Loucy (cell line): ENCODE measurements at regions not wholly inside any gene's neighbourhood (a gene's known extent, or its start where the extent isn't known, plus 50 kb on each side); places are given as distances from the start of the nearest gene placed in this dataset.

Experiments used
- H2AFZ ChIP-seq: fragments of 200-600 bp; sonication (generic); 2 replicates; pipeline ENCODE4 v1.6.0; 2016; ENCODE audit warnings: antibody characterized with exemption, mild to moderate bottlenecking, low read length, moderate library complexity
- H3F3A ChIP-seq: fragments of 200-600 bp; 2 replicates; pipeline ENCODE4 v1.6.0; 2016; ENCODE audit warnings: antibody characterized with exemption, low read depth, mild to moderate bottlenecking
- H3K27me3 ChIP-seq: fragments of 200-600 bp; sonication (generic); 2 replicates; pipeline ENCODE4 v1.6.1; 2014; ENCODE audit warnings: low read length, mild to moderate bottlenecking; ENCODE audit not compliant: insufficient read depth, poor library complexity, severe bottlenecking
- H3K36me3 ChIP-seq: fragments of 200-600 bp; sonication (generic); 2 replicates; pipeline ENCODE4 v1.6.1; 2016; ENCODE audit warnings: low read length; ENCODE audit not compliant: insufficient read depth
- H3K4me1 ChIP-seq: fragments of 200-600 bp; sonication (generic); 2 replicates; pipeline ENCODE4 v1.5.1; 2014; ENCODE audit warnings: low read length, mild to moderate bottlenecking; ENCODE audit not compliant: insufficient read depth, poor library complexity, severe bottlenecking
- H3K4me2 ChIP-seq: fragments of 200-600 bp; sonication (generic); 2 replicates; pipeline ENCODE4 v1.6.0; 2014; ENCODE audit warnings: antibody characterized with exemption, low read length, low read depth, mild to moderate bottlenecking; ENCODE audit not compliant: poor library complexity, severe bottlenecking
- H3K4me3 ChIP-seq: fragments of 200-600 bp; sonication (generic); 2 replicates; pipeline ENCODE4 v1.5.1; 2014; ENCODE audit warnings: low read length, mild to moderate bottlenecking, mixed read lengths; ENCODE audit not compliant: poor library complexity, severe bottlenecking
- H3K79me2 ChIP-seq: fragments of 200-600 bp; sonication (generic); 2 replicates; pipeline ENCODE4 v1.6.1; 2014; ENCODE audit warnings: low read length; ENCODE audit not compliant: insufficient read depth
- H3K9ac ChIP-seq: fragments of 200-600 bp; sonication (generic); 2 replicates; pipeline ENCODE4 v1.6.0; 2014; ENCODE audit warnings: mild to moderate bottlenecking, low read depth, low read length, moderate library complexity; ENCODE audit not compliant: poor library complexity, severe bottlenecking
- H3K9me2 ChIP-seq: fragments of 200-600 bp; sonication (generic); replicated peaks from 2 replicates; pipeline ENCODE4 v1.6.1; 2016; ENCODE audit warnings: low read depth, low read length, mixed read lengths
- H3K9me3 ChIP-seq: fragments of 200-600 bp; sonication (generic); 2 replicates; pipeline ENCODE4 v1.6.1; 2014; ENCODE audit warnings: mild to moderate bottlenecking, antibody characterized with exemption, low read length, low read depth; ENCODE audit not compliant: insufficient read depth
- H4K20me1 ChIP-seq: fragments of 200-600 bp; sonication (generic); 2 replicates; pipeline ENCODE4 v1.6.0; 2014; ENCODE audit warnings: antibody characterized with exemption, low read length, mild to moderate bottlenecking; ENCODE audit not compliant: insufficient read depth, poor library complexity, severe bottlenecking
- EZH2phosphoT487 ChIP-seq: fragments of 200-600 bp; IDR thresholded peaks from 2 replicates; pipeline ENCODE4 v1.6.1; 2018; ENCODE audit warnings: antibody characterized with exemption, mild to moderate bottlenecking, moderate library complexity, borderline replicate concordance
- TF ChIP-seq, protein P1 (sequence below): fragments of 200-600 bp; sonication (generic); conservative IDR thresholded peaks from 2 replicates; pipeline ENCODE4 v1.5.1; 2014; ENCODE audit warnings: mild to moderate bottlenecking, antibody characterized with exemption, low read length

DNA sequence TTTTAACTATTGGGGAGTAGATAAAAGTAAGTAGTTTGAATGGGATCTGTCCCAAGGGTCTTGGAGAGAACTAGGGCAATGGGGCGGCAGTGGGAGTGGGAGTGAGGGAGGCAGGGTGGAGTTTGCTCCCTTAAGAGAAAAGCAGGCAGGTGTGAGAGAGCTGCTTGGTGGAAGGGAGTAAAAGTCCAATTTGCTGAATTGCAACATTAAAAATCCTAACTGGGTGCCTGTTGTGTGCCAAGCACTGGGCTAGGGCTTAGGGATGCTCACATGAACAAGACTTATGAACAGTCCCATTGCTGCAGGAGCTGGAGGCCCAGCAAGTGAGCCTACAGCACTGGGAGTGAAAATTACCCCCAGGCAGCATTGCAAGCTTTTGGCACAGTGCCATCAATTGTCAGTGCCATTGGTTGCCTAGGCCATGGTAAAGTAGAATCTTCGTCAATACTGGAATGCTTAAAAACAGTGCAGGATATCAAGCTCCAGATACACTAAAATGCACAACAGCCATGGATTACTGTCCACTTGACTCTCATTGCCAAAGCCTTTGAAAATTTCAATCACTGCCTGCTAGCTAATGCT lies 277.7 kb upstream of the JARID2 start:
- no peak overlapping the region for H3K4me2 ChIP-seq
- no peaks in the 10 kb centered on the region for H3F3A ChIP-seq
- no peaks in the 10 kb centered on the region for H3K9me2 ChIP-seq

DNA sequence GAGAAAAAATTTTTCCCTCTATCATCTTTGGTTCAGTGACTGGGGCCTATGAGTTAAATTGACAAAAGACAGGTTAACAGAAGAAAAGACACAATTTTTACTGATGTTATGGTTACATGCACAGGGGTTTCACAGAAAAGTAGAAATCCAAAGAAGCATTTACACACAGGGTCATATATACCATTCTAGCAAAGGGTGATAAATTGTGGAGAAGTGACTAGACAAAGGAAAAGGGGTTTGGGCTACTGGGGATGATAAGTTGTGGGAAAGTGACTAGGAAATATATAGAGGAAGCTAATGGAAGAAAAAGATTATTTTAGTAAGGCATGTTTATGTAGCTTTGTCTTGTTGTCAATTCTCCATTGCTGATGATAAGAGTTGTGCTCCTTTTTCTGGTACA lies 276.7 kb upstream of the JARID2 start:
- no peak overlapping the region for H3K9ac ChIP-seq
- no peaks in the 10 kb centered on the region for H3K9me3 ChIP-seq
- no peak overlapping the region for H2AFZ ChIP-seq
- TF ChIP-seq EZH2phosphoT487: no peak
- TF ChIP-seq, protein P1, sequence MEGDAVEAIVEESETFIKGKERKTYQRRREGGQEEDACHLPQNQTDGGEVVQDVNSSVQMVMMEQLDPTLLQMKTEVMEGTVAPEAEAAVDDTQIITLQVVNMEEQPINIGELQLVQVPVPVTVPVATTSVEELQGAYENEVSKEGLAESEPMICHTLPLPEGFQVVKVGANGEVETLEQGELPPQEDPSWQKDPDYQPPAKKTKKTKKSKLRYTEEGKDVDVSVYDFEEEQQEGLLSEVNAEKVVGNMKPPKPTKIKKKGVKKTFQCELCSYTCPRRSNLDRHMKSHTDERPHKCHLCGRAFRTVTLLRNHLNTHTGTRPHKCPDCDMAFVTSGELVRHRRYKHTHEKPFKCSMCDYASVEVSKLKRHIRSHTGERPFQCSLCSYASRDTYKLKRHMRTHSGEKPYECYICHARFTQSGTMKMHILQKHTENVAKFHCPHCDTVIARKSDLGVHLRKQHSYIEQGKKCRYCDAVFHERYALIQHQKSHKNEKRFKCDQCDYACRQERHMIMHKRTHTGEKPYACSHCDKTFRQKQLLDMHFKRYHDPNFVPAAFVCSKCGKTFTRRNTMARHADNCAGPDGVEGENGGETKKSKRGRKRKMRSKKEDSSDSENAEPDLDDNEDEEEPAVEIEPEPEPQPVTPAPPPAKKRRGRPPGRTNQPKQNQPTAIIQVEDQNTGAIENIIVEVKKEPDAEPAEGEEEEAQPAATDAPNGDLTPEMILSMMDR: no peak
- H3K4me3 ChIP-seq: no peak overlapping the region
- no peaks in the 10 kb centered on the region for H3K9me2 ChIP-seq
- H3K36me3 ChIP-seq: no peaks in the 10 kb centered on the region
- H3K79me2 ChIP-seq: no peaks in the 10 kb centered on the region
- H3K4me2 ChIP-seq: no peak overlapping the region
- H4K20me1 ChIP-seq: no peaks in the 10 kb centered on the region
- H3F3A ChIP-seq: no peaks in the 10 kb centered on the region
- H3K27me3 ChIP-seq: no peaks in the 10 kb centered on the region
- peaks cover 6% of the 10 kb centered on the region for H3K4me1 ChIP-seq

More for the DNA sequence above, 277.7 kb upstream of the JARID2 start:
- Histone ChIP-seq H3K36me3 (no peaks in the 10 kb centered on the region), H3K4me3 (no peak overlapping the region), H3K27me3 (no peaks in the 10 kb centered on the region), H4K20me1 (no peaks in the 10 kb centered on the region), H3K9ac (no peak overlapping the region), H3K79me2 (no peaks in the 10 kb centered on the region), H3K9me3 (no peaks in the 10 kb centered on the region), H2AFZ (0 out of 2 replicates have a peak overlapping the region, but pooled peaks have one; percentile 4), H3K4me1 (peaks cover 5% of the 10 kb centered on the region)
- no peak for TF ChIP-seq EZH2phosphoT487
- TF ChIP-seq, protein P1: no peak

DNA sequence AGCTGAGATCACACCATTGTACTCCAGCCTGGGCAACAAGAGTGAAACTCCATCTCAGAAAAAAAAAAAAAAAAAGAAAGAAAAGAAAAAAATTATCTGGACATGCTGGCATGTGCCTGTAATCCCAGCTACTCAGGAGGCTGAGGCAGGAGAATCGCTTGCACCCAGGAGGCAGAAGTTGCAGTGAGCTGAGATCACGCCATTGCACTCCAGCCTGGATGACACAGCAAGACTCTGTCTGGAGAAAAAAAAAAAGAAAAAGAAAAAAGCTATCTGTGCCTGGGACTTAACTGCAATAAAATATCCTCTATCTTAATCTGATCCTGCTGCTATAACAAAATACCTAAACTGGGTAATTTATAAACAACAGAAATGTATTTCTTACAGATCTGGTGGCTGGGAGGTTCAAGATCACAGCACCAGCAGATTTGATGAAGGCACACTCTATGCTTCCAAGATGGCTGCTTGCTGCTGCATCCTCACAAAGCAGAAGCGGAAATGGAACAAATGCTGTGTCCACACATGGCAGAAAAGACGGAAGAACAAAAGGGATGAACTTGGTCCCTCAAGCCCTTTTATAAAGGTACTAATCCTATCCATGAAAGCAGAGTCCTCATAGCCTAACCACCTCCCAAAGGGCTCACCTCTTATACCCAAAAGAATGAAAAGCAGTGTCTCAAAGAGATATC lies 273.3 kb upstream of the JARID2 start:
- Histone ChIP-seq H3K36me3 (no peaks in the 10 kb centered on the region), H3K27me3 (no peaks in the 10 kb centered on the region), H3K9me3 (no peaks in the 10 kb centered on the region), H3K4me3 (no peak overlapping the region), H3K4me2 (no peak overlapping the region), H3K9me2 (no peaks in the 10 kb centered on the region), H3K9ac (no peak overlapping the region), H3K79me2 (no peaks in the 10 kb centered on the region), H3K4me1 (peaks cover 18% of the 10 kb centered on the region), H3F3A (no peaks in the 10 kb centered on the region), H2AFZ (no peak overlapping the region), H4K20me1 (no peaks in the 10 kb centered on the region)
- TF ChIP-seq EZH2phosphoT487: no peak
- TF ChIP-seq, protein P1: no peak
